ENCODE measurements at regions not wholly inside any gene's neighbourhood (a gene's known extent, or its start where the extent isn't known, plus 50 kb on each side); places are given as distances from the start of the nearest gene placed in this dataset.
"Not testable (repeated sequence)": the region's sequence is repeated elsewhere in the genome, so short reads cannot be mapped to it uniquely, and the experiment has no call there.

GRCh38 chr4:97305351-97305750 is 837.9 kb downstream of the STPG2 start:
- no peak for DNase-seq

GRCh38 chr4:97309121-97309520 is 834.2 kb downstream of the STPG2 start:
- DNase-seq = no peak

- DNase-seq = no peak
Measured at GRCh38 chr4:97317201-97317600, 826.1 kb downstream of the STPG2 start.

- no peak for DNase-seq
Measured at GRCh38 chr4:97317671-97318070, 825.6 kb downstream of the STPG2 start.

GRCh38 chr4:97325751-97326150 is 817.5 kb downstream of the STPG2 start:
- not testable (repeated sequence) for DNase-seq

- no peak for DNase-seq
Measured at GRCh38 chr4:97330917-97331316, 812.4 kb downstream of the STPG2 start.

GRCh38 chr4:97334348-97334747 is 808.9 kb downstream of the STPG2 start:
- DNase-seq = no peak

- no peak for DNase-seq
Measured at GRCh38 chr4:97349468-97350186, 793.6 kb downstream of the STPG2 start.

GRCh38 chr4:97353876-97354275 is 789.4 kb downstream of the STPG2 start:
- no peak for DNase-seq

- DNase-seq = no peak
Measured at GRCh38 chr4:97359826-97360225, 783.5 kb downstream of the STPG2 start.

GRCh38 chr4:97360733-97361132 is 782.5 kb downstream of the STPG2 start:
- DNase-seq = no peak

GRCh38 chr4:97367878-97368277 is 775.4 kb downstream of the STPG2 start:
- no peak for DNase-seq

GRCh38 chr4:97370568-97370967 is 772.7 kb downstream of the STPG2 start:
- DNase-seq = no peak

GRCh38 chr4:97374526-97374925 is 768.8 kb downstream of the STPG2 start:
- no peak for DNase-seq

GRCh38 chr4:97386969-97387368 is 756.3 kb downstream of the STPG2 start:
- no peak for DNase-seq

GRCh38 chr4:97394653-97395052 is 748.6 kb downstream of the STPG2 start:
- no peak for DNase-seq

GRCh38 chr4:97396097-97396496 is 747.2 kb downstream of the STPG2 start:
- no peak for DNase-seq

GRCh38 chr4:97396605-97397004 is 746.7 kb downstream of the STPG2 start:
- DNase-seq = no peak

GRCh38 chr4:97404876-97405523 is 738.3 kb downstream of the STPG2 start:
- DNase-seq = no peak

- DNase-seq = no peak
Measured at GRCh38 chr4:97411356-97411755, 731.9 kb downstream of the STPG2 start.

- no peak for DNase-seq
Measured at GRCh38 chr4:97412331-97412730, 730.9 kb downstream of the STPG2 start.

GRCh38 chr4:97414161-97414560 is 729.1 kb downstream of the STPG2 start:
- no peak for DNase-seq

- no peak for DNase-seq
Measured at GRCh38 chr4:97432551-97432950, 710.7 kb downstream of the STPG2 start.

- not testable (repeated sequence) for DNase-seq
Measured at GRCh38 chr4:97437998-97438705, 705.1 kb downstream of the STPG2 start.

Measured in inflammatory macrophage treated with lipopolysaccharide for 4 hours (primary cell).